Activated naive CD4-positive, alpha-beta T cell treated with anti-CD3 and anti-CD28 coated beads, Interleukin-2, amount 50 U/mL, for 24 hours (primary cell): ENCODE measurements at regions not wholly inside any gene's neighbourhood (a gene's known extent, or its start where the extent isn't known, plus 50 kb on each side); places are given as distances from the start of the nearest gene placed in this dataset.
"Not testable (repeated sequence)": the region's sequence is repeated elsewhere in the genome, so short reads cannot be mapped to it uniquely, and the experiment has no call there.

Experiments
- H3K27ac Mint-ChIP-seq: one replicate; pipeline ENCODE4 v1.8.0; 2021; ENCODE audit warnings: mild to moderate bottlenecking, mixed read lengths
- H3K27me3 Mint-ChIP-seq: one replicate; pipeline ENCODE4 v1.8.0; 2021; ENCODE audit warnings: mixed read lengths
- H3K36me3 Mint-ChIP-seq: one replicate; pipeline ENCODE4 v1.8.0; 2021; ENCODE audit warnings: mixed read lengths
- H3K4me1 Mint-ChIP-seq: one replicate; pipeline ENCODE4 v1.8.0; 2021; ENCODE audit warnings: mixed read lengths
- H3K4me3 Mint-ChIP-seq: one replicate; pipeline ENCODE4 v1.8.0; 2021; ENCODE audit warnings: mild to moderate bottlenecking, mixed read lengths
- H3K9me3 Mint-ChIP-seq: one replicate; pipeline ENCODE4 v1.8.0; 2021; ENCODE audit warnings: mixed read lengths

DNA sequence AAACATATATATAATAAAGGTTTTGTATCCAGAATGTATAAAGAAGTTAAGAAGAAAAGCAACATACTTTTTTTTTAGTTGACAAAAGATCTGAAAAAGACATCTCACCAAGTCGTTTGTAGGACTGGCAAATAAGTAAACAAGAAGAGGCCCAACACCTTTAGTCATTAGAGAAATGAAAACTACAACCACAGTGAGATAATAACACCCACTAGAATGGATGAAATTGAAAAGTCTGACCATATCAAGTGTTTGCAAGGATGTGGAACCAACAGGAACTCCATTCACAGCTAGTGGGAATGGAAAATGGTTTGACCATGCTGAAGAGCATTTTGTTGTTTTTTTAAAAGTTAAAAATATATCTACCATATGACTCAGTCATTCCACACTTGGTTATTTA is 54.0 kb upstream of the PLGLB2 start:
- not testable (repeated sequence) for H3K9me3 Mint-ChIP-seq, H3K4me1 Mint-ChIP-seq, H3K36me3 Mint-ChIP-seq, H3K4me3 Mint-ChIP-seq, H3K27me3 Mint-ChIP-seq, H3K27ac Mint-ChIP-seq

DNA sequence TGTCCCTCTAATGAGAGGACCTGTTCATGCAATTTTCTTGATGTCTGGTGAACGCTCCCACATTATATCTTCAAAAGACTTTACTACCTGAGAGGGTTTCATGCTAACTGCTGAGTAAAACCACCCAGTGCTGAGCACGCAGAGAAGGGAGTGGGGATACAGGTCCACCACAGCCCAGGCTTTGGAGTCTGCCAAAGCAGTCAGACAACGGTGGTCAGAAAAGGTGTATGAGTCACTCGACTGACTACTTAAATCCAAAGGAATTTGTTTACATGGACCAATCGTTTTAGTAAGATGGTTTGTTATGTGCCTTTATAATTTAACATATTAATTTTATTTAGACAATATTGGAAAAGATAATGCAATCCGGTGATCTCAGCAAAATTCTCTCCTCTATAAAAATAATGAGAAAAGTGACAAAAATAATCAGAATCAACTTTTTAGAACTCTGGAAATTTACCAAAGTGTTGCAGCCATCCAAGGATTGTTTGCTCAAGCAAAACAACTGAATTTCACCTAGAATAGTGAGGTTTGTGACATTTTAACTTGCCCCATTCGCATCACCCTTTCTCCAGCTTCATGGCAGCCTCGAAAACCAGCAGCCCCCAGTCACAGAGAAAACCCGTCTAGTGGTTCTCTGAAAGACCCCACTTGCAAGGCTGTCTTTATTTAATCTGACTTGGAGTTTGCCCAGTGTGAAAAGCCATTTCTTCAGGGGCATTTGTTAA is 52.1 kb upstream of the PLGLB2 start:
- H3K4me3 Mint-ChIP-seq, H3K36me3 Mint-ChIP-seq: not testable (repeated sequence)

More for the DNA sequence above, 52.1 kb upstream of the PLGLB2 start:
- not testable (repeated sequence) for H3K4me1 Mint-ChIP-seq, H3K27me3 Mint-ChIP-seq, H3K27ac Mint-ChIP-seq, H3K9me3 Mint-ChIP-seq
